Hindlimb muscle (tissue), 1 donor: ENCODE measurements at regions not wholly inside any gene's neighbourhood (a gene's known extent, or its start where the extent isn't known, plus 50 kb on each side); places are given as distances from the start of the nearest gene placed in this dataset.

Experiments used
- DNase-seq: peaks from one replicate; pipeline ENCODE4 v3.0.0-alpha.2; 2013

- DNase-seq: no peak
Measured at GRCh38 chr15:31840849-31841476, 189.4 kb upstream of the CHRNA7 start.

- DNase-seq: no peak
Measured at GRCh38 chr15:31842532-31843195, 187.7 kb upstream of the CHRNA7 start.

- DNase-seq: no peak
Measured at GRCh38 chr15:31843426-31844055, 186.8 kb upstream of the CHRNA7 start.

GRCh38 chr15:31845791-31846190 is 184.5 kb upstream of the CHRNA7 start:
- no peak for DNase-seq

- DNase-seq: no peak
Measured at GRCh38 chr15:31847961-31848360, 182.4 kb upstream of the CHRNA7 start.

GRCh38 chr15:31848621-31849020 is 181.7 kb upstream of the CHRNA7 start:
- no peak for DNase-seq

GRCh38 chr15:31852933-31853799 is 177.1 kb upstream of the CHRNA7 start:
- no peak for DNase-seq

GRCh38 chr15:31856581-31856980 is 173.7 kb upstream of the CHRNA7 start:
- DNase-seq: no peak

- DNase-seq: no peak
Measured at GRCh38 chr15:31857194-31857593, 173.1 kb upstream of the CHRNA7 start.

GRCh38 chr15:31858026-31858425 is 172.3 kb upstream of the CHRNA7 start:
- no peak for DNase-seq

- DNase-seq: no peak
Measured at GRCh38 chr15:31866248-31866647, 164.1 kb upstream of the CHRNA7 start.

GRCh38 chr15:31867536-31868442 is 162.5 kb upstream of the CHRNA7 start:
- peak; percentile 20 for DNase-seq

GRCh38 chr15:31869686-31870307 is 160.5 kb upstream of the CHRNA7 start:
- peak; percentile 5 for DNase-seq

GRCh38 chr15:31870328-31871165 is 159.8 kb upstream of the CHRNA7 start, which contains the start of gene OTUD7A:
TSS of gene OTUD7A (minus strand) at chr15:31870673.
- peak; percentile 91 for DNase-seq

- no peak for DNase-seq
Measured at GRCh38 chr15:31871166-31871886, 159.0 kb upstream of the CHRNA7 start.

- DNase-seq: no peak
Measured at GRCh38 chr15:31871887-31872281, 158.4 kb upstream of the CHRNA7 start.

GRCh38 chr15:31887246-31887645 is 143.1 kb upstream of the CHRNA7 start:
- no peak for DNase-seq

- DNase-seq: no peak
Measured at GRCh38 chr15:31892513-31892912, 137.8 kb upstream of the CHRNA7 start.

GRCh38 chr15:31893780-31894179 is 136.5 kb upstream of the CHRNA7 start:
- no peak for DNase-seq

- DNase-seq: no peak
Measured at GRCh38 chr15:31897746-31898145, 132.6 kb upstream of the CHRNA7 start.
